HG03139 (cell line): ENCODE measurements at regions not wholly inside any gene's neighbourhood (a gene's known extent, or its start where the extent isn't known, plus 50 kb on each side); places are given as distances from the start of the nearest gene placed in this dataset.

Experiments used
- ATAC-seq: cut with Tn5 transposase; IDR thresholded peaks from one replicate; pipeline ENCODE4 v1.9.1; 2021; ENCODE audit not compliant: unreplicated experiment

- ATAC-seq, result no peak
Measured at GRCh38 chr18:45556222-45556621, 59.1 kb upstream of the SLC14A2 start.

GRCh38 chr18:45557287-45557686 is 58.0 kb upstream of the SLC14A2 start:
- ATAC-seq, result no peak

GRCh38 chr18:45557779-45558178 is 57.5 kb upstream of the SLC14A2 start:
- ATAC-seq, result no peak

- no peak for ATAC-seq
Measured at GRCh38 chr18:45559258-45559657, 56.0 kb upstream of the SLC14A2 start.

GRCh38 chr18:45560870-45561269 is 54.4 kb upstream of the SLC14A2 start:
- ATAC-seq, result no peak

GRCh38 chr18:45562567-45563479 is 52.5 kb upstream of the SLC14A2 start:
- ATAC-seq, result no peak

- no peak for ATAC-seq
Measured at GRCh38 chr18:45565280-45565970, 49.9 kb upstream of the SLC14A2 start.
